HG03460 (cell line): ENCODE measurements at regions not wholly inside any gene's neighbourhood (a gene's known extent, or its start where the extent isn't known, plus 50 kb on each side); places are given as distances from the start of the nearest gene placed in this dataset.
A peak's percentile ranks its signal among the peaks of the same experiment; 100 is the strongest.

Source experiments
- ATAC-seq: cut with Tn5 transposase; IDR thresholded peaks from one replicate; pipeline ENCODE4 v1.9.1; 2021; ENCODE audit not compliant: unreplicated experiment

- ATAC-seq: no peak
Measured at GRCh38 chr7:41878309-41879295, 175.7 kb upstream of the INHBA start.

- no peak for ATAC-seq
Measured at GRCh38 chr7:41877118-41877517, 174.2 kb upstream of the INHBA start.

- ATAC-seq: no peak
Measured at GRCh38 chr7:41875513-41875912, 172.6 kb upstream of the INHBA start.

GRCh38 chr7:41874201-41874785 lies 171.4 kb upstream of the INHBA start:
- ATAC-seq: no peak

DNA sequence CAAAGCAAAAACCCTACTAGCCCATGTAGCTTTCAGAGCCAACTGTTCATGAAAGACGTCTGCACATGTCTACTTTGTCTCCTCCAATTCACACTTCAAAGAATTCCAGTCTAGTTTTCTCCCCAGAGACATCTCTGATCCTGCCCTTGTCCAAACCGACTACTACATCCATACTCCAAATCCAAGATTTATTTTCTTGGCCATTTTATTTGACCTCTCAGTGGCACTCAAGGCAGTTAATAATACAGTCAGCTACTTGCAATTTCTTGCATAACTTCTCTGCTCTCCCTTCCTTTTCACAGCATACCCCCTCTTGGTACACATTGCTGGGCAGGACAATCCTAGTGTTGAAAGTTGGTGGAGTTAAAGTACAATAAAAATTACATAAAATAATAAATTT lies 170.9 kb upstream of the INHBA start:
- no peak for ATAC-seq

- no peak for ATAC-seq
Measured at GRCh38 chr7:41872966-41873365, 170.1 kb upstream of the INHBA start.

GRCh38 chr7:41870461-41871138 lies 167.7 kb upstream of the INHBA start:
- peak; percentile 63 for ATAC-seq

GRCh38 chr7:41869997-41870396 lies 167.1 kb upstream of the INHBA start:
- peak; percentile 26 for ATAC-seq

DNA sequence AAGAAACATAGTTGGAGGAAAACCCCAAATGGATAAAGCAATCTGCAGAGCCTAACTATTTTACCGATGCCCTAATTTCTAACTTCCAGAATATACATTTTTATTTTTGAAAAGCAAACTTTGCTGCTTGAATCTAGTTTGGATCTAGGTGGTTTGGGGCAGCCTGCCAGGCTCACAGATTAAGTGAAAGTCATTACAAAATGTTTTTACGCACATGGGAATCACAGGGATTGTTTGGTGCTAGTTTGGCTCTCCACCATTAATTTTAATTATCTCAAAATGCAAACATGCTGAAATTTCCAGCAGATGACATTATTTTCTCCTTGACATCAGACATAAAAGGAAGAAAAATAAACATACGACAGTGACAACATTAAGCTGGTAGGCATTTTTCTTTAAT lies 166.7 kb upstream of the INHBA start:
- ATAC-seq: no peak

- ATAC-seq: no peak
Measured at GRCh38 chr7:41869091-41869490, 166.2 kb upstream of the INHBA start.

- no peak for ATAC-seq
Measured at GRCh38 chr7:41867639-41868280, 164.9 kb upstream of the INHBA start.

DNA sequence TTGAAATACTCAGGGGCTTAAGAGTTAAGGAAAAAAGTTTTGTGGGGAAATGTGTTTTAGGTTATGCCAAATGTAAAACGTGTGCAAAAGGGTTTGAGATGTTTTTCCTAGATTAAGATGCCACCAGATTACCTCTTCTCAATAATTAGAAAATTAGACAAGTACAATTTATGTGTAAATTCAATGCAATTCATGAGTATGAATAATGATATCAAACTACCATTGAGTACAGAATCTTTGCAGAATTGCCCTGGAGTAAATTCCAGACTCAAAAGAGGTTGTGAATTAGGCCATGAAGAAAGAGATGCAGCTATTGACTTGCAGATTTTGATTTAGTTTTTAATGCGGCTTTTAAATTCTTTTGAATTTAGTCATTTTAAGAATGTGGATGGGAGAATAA lies 159.4 kb upstream of the INHBA start:
- ATAC-seq: no peak

- ATAC-seq: no peak
Measured at GRCh38 chr7:41861642-41862041, 158.8 kb upstream of the INHBA start.

DNA sequence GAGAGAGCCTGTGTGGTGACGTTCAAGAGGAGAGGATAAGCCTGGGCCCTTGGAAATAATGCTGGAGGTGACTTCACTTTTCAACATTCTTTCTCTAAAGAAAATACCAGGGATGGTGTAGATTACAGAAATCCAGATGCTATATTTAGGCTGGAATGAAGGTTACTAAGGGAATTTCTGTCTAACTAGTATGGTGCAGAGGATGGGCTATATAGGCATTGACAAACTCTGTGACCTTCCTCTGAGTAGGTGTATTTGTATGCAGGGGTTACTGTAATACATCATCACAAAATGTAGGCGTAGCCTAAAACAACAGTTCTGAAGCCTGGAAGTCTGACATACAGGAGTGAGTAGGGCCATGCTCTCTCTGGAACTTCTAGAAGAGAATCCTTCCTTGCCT lies 155.3 kb upstream of the INHBA start:
- no peak for ATAC-seq

GRCh38 chr7:41855798-41856197 lies 152.9 kb upstream of the INHBA start:
- no peak for ATAC-seq

GRCh38 chr7:41847606-41848005 lies 144.7 kb upstream of the INHBA start:
- ATAC-seq: no peak

DNA sequence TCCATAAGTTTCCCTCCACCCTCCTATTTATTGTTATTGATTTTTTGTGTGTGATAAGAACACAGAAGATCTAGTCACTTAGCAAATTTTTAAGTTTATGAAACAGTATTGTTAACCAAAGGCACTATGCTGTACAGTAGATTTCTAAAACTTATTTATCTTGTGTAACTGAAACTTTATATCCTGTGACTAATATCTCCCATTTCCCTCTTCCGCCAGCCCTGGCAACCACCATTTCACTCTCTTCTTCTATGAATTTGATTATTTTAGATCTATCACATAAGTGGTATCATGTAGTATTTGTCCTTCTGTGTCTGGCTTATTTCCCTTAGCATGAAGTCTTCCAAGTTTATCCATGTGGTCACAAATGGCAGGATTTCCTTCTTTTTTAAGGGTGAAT lies 144.3 kb upstream of the INHBA start:
- no peak for ATAC-seq

DNA sequence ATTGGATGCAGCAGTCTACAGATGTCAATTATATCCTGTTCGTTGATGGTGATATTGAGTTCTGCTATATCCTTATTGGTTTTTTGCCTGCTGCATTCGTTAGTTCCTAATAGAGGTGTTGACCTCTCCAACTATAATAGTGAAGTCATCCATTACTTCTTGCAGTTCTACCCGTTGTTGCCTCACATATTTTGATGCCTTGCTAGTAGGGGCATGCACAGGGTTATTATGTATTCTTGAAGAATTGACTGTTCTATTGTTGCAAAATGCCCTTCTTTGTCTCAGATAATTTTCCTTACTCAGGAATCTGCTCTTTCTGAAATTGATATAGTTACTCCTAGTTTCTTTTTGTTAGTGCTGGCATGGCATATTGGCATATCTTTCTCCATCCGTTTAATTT lies 140.1 kb upstream of the INHBA start:
- no peak for ATAC-seq

- ATAC-seq: no peak
Measured at GRCh38 chr7:41837916-41838315, 135.0 kb upstream of the INHBA start.

- no peak for ATAC-seq
Measured at GRCh38 chr7:41835976-41836530, 133.2 kb upstream of the INHBA start.
